ENCODE measurements at regions not wholly inside any gene's neighbourhood (a gene's known extent, or its start where the extent isn't known, plus 50 kb on each side); places are given as distances from the start of the nearest gene placed in this dataset.

DNA sequence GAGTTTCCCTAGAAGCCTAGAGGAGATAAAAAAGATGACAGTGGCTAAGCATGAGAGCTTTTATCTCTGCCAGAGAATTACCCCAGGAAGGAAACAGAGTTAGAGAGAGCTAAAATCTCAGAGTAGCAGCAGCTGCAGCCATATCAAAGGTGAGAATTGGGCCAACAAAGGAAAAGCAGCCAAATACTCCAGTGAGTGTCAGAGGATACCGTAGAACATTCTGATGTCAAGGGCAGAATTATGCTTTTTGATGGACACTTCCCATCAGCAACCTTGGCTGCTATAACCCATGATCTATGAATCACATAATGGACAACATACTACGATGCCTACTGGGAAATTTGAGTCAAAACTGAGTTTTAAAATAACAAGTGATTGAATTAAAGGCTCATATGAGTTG, 405.8 kb upstream of the CPEB2 start:
- Histone ChIP-seq H3K4me3 (ENCODE audit: insufficient read length, low read depth) (no peak overlapping the region), H3K4me1 (ENCODE audit: insufficient read depth, insufficient read length) (no peaks in the 10 kb centered on the region), H3K36me3 (ENCODE audit: insufficient read depth, insufficient read length, low read length) (no peaks in the 10 kb centered on the region), H3K27me3 (ENCODE audit: insufficient read depth, insufficient read length) (no peaks in the 10 kb centered on the region), H3K9me3 (ENCODE audit: insufficient read depth, low read length) (0 out of 2 replicates have a peak, but pooled peaks cover 10% of the 10 kb centered on the region), H3K9ac (ENCODE audit: insufficient read length, low read depth) (no peak overlapping the region)
- TF ChIP-seq SUZ12 (IDR thresholded peaks at IDR 0.05; ENCODE audit: extremely low read depth, insufficient read depth, insufficient read length) (no peak), YY1 (IDR thresholded peaks at IDR 0.05; ENCODE audit: insufficient read depth, insufficient read length) (no peak), ZNF274 (IDR thresholded peaks at IDR 0.05; ENCODE audit: low read depth, low read length) (no peak)
- DNase-seq (ENCODE audit: low read depth, low spot score), result no peak

DNA sequence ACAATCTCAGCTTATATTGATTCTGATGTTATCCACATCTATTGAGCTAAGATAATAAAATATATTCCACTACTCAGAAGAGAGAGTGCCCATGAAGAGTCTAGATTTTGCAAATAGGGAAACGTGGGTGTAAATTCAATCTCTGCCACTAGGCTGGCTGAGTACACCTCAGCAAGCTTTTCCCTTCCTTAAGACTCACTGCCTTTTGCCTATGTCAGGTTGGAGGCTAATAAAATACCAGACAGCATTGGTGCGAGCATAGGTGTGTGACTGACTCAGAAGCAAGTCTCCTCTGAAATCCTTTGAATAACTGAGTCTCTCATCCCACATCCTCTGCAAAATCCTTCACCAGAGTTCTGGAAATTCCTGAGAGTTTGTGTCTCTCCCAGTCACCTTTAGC, 405.4 kb upstream of the CPEB2 start:
- no peaks in the 10 kb centered on the region for H3K27me3 ChIP-seq (ENCODE audit: insufficient read depth, insufficient read length)
- no peak overlapping the region for H3K4me3 ChIP-seq (ENCODE audit: insufficient read length, low read depth)
- 0 out of 2 replicates have a peak, but pooled peaks cover 10% of the 10 kb centered on the region for H3K9me3 ChIP-seq (ENCODE audit: insufficient read depth, low read length)
- TF ChIP-seq SUZ12 (IDR thresholded peaks at IDR 0.05; ENCODE audit: extremely low read depth, insufficient read depth, insufficient read length), result no peak
- TF ChIP-seq ZNF274 (IDR thresholded peaks at IDR 0.05; ENCODE audit: low read depth, low read length), result no peak
- no peak for TF ChIP-seq YY1 (IDR thresholded peaks at IDR 0.05; ENCODE audit: insufficient read depth, insufficient read length)
- no peak overlapping the region for H3K9ac ChIP-seq (ENCODE audit: insufficient read length, low read depth)
- DNase-seq (ENCODE audit: low read depth, low spot score), result no peak
- H3K4me1 ChIP-seq (ENCODE audit: insufficient read depth, insufficient read length), result no peaks in the 10 kb centered on the region
- no peaks in the 10 kb centered on the region for H3K36me3 ChIP-seq (ENCODE audit: insufficient read depth, insufficient read length, low read length)

DNA sequence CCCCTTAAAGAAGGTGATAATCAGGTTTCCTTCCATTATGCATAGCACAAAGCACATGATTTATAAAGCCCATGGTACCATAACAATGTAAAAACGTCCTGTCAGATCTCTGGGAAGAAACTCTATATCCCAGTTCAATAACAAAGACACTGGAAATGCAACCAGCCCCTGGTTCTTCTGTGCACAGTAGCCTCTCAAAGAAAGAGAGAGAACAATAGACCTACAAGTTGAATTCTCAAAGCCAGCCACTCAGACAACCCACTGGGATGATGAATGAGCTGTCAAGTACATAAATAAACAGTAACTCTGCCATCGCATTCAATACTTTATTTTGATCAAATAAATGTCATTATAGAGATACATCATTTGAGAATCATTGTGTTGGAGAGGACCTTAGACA, 400.1 kb upstream of the CPEB2 start:
- H3K9me3 ChIP-seq (ENCODE audit: insufficient read depth, low read length), result 0 out of 2 replicates have a peak, but pooled peaks cover 10% of the 10 kb centered on the region
- no peaks in the 10 kb centered on the region for H3K27me3 ChIP-seq (ENCODE audit: insufficient read depth, insufficient read length)
- H3K4me3 ChIP-seq (ENCODE audit: insufficient read length, low read depth), result no peak overlapping the region
- H3K4me1 ChIP-seq (ENCODE audit: insufficient read depth, insufficient read length), result no peaks in the 10 kb centered on the region
- H3K36me3 ChIP-seq (ENCODE audit: insufficient read depth, insufficient read length, low read length), result no peaks in the 10 kb centered on the region
- H3K9ac ChIP-seq (ENCODE audit: insufficient read length, low read depth), result no peak overlapping the region
- DNase-seq (ENCODE audit: low read depth, low spot score), result no peak
- no peak for TF ChIP-seq ZNF274 (IDR thresholded peaks at IDR 0.05; ENCODE audit: low read depth, low read length)
- no peak for TF ChIP-seq YY1 (IDR thresholded peaks at IDR 0.05; ENCODE audit: insufficient read depth, insufficient read length)
- no peak for TF ChIP-seq SUZ12 (IDR thresholded peaks at IDR 0.05; ENCODE audit: extremely low read depth, insufficient read depth, insufficient read length)

DNA sequence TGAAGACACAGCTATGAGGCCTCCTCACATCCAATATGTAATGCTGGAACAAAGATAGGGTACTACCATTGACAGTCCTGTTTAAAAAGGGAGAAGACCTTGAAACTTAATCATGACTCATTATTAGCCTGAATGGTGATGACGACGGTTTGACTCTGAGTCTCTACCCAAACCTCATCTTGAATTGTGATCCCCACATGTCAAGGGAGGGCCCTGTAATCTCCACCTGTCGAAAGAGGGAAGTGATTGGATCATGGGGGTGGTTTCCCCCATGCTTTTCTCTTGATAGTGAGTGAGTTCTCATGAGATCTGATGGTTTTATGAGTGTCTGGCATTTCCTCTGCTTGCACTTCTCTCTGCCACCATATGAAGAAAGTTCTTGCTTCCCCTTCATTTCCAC, 395.3 kb upstream of the CPEB2 start:
- DNase-seq (ENCODE audit: low read depth, low spot score), result no peak
- H3K4me3 ChIP-seq (ENCODE audit: insufficient read length, low read depth), result no peak overlapping the region
- no peak for TF ChIP-seq SUZ12 (IDR thresholded peaks at IDR 0.05; ENCODE audit: extremely low read depth, insufficient read depth, insufficient read length)
- TF ChIP-seq ZNF274 (IDR thresholded peaks at IDR 0.05; ENCODE audit: low read depth, low read length), result no peak
- TF ChIP-seq YY1 (IDR thresholded peaks at IDR 0.05; ENCODE audit: insufficient read depth, insufficient read length), result no peak

DNA sequence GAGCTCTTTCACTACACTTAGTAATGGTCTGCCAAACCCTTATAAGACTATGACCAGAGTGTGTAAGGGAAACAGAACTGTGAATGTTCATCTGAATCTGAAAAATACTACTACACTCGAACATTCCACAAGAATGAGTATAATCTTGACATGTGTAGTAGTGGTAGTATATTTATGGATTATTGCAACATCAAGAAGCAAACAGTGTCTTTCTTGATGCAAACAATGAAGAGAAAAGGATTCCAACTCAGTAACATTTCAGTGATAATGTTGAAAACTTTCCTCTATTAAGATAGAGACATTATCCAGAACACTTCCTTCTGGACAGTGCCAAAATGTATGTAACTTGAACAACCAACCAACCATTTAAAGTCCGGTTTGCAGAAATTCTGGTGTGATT, 394.7 kb upstream of the CPEB2 start:
- Histone ChIP-seq H3K9ac (ENCODE audit: insufficient read length, low read depth) (no peak overlapping the region), H3K9me3 (ENCODE audit: insufficient read depth, low read length) (no peaks in the 10 kb centered on the region), H3K27me3 (ENCODE audit: insufficient read depth, insufficient read length) (no peaks in the 10 kb centered on the region), H3K4me1 (ENCODE audit: insufficient read depth, insufficient read length) (no peaks in the 10 kb centered on the region), H3K4me3 (ENCODE audit: insufficient read length, low read depth) (no peak overlapping the region), H3K36me3 (ENCODE audit: insufficient read depth, insufficient read length, low read length) (no peaks in the 10 kb centered on the region)
- TF ChIP-seq ZNF274 (IDR thresholded peaks at IDR 0.05; ENCODE audit: low read depth, low read length) (no peak), SUZ12 (IDR thresholded peaks at IDR 0.05; ENCODE audit: extremely low read depth, insufficient read depth, insufficient read length) (no peak), YY1 (IDR thresholded peaks at IDR 0.05; ENCODE audit: insufficient read depth, insufficient read length) (no peak)
- DNase-seq (ENCODE audit: low read depth, low spot score), result no peak

More for the DNA sequence above, 395.3 kb upstream of the CPEB2 start:
- Histone ChIP-seq H3K9me3 (ENCODE audit: insufficient read depth, low read length) (no peaks in the 10 kb centered on the region), H3K27me3 (ENCODE audit: insufficient read depth, insufficient read length) (no peaks in the 10 kb centered on the region), H3K4me1 (ENCODE audit: insufficient read depth, insufficient read length) (no peaks in the 10 kb centered on the region), H3K9ac (ENCODE audit: insufficient read length, low read depth) (no peak overlapping the region), H3K36me3 (ENCODE audit: insufficient read depth, insufficient read length, low read length) (no peaks in the 10 kb centered on the region)

DNA sequence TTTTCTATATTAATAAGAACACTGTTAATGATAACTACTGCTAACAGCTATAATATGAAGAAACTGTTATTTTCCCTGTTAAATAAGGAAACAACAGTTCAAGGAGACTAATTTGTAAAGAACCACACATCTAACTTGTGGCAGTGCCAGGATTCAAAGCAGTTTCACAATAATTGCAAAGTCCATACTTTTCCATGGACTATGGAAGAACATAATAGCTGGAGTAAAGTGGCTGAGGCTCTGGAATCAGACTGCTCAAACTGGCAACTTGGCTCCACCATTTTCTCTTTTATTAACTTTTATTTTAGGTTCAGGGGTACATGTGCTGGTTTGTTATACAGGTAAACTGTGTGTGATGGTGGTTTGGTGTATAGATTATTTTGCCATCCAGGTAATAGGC, 393.7 kb upstream of the CPEB2 start:
- DNase-seq (ENCODE audit: low read depth, low spot score), result no peak
- Histone ChIP-seq H3K9ac (ENCODE audit: insufficient read length, low read depth) (no peak overlapping the region), H3K4me1 (ENCODE audit: insufficient read depth, insufficient read length) (no peaks in the 10 kb centered on the region), H3K36me3 (ENCODE audit: insufficient read depth, insufficient read length, low read length) (no peaks in the 10 kb centered on the region), H3K4me3 (ENCODE audit: insufficient read length, low read depth) (no peak overlapping the region), H3K9me3 (ENCODE audit: insufficient read depth, low read length) (no peaks in the 10 kb centered on the region), H3K27me3 (ENCODE audit: insufficient read depth, insufficient read length) (no peaks in the 10 kb centered on the region)
- TF ChIP-seq YY1 (IDR thresholded peaks at IDR 0.05; ENCODE audit: insufficient read depth, insufficient read length) (no peak), ZNF274 (IDR thresholded peaks at IDR 0.05; ENCODE audit: low read depth, low read length) (no peak), SUZ12 (IDR thresholded peaks at IDR 0.05; ENCODE audit: extremely low read depth, insufficient read depth, insufficient read length) (no peak)

DNA sequence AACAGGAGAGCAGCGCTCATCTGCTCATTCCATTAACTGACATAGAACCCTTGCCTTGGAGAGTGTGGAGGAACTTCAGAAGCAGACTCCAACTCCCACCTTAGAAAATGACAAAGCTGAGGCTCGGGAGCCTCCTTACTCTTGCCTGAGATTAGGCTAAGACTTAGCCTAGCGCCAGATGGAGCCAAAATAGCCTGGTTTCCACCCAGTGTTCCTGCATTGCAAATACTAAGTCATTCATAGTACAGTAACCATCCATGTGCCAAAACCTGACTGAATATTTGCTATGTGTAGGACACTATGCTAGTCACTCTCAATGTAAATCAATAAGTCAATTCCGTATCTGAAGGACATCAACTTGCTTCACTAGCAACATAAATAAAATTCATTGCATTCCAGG, 387.4 kb upstream of the CPEB2 start:
- Histone ChIP-seq H3K9ac (ENCODE audit: insufficient read length, low read depth) (no peak overlapping the region), H3K36me3 (ENCODE audit: insufficient read depth, insufficient read length, low read length) (no peaks in the 10 kb centered on the region), H3K9me3 (ENCODE audit: insufficient read depth, low read length) (no peaks in the 10 kb centered on the region), H3K4me3 (ENCODE audit: insufficient read length, low read depth) (no peak overlapping the region), H3K27me3 (ENCODE audit: insufficient read depth, insufficient read length) (no peaks in the 10 kb centered on the region), H3K4me1 (ENCODE audit: insufficient read depth, insufficient read length) (no peaks in the 10 kb centered on the region)
- TF ChIP-seq SUZ12 (IDR thresholded peaks at IDR 0.05; ENCODE audit: extremely low read depth, insufficient read depth, insufficient read length) (no peak), YY1 (IDR thresholded peaks at IDR 0.05; ENCODE audit: insufficient read depth, insufficient read length) (no peak), ZNF274 (IDR thresholded peaks at IDR 0.05; ENCODE audit: low read depth, low read length) (no peak)
- DNase-seq (ENCODE audit: low read depth, low spot score), result no peak

All from NT2/D1 (cell line).